Progenitor cell of endocrine pancreas (in vitro differentiated cells): ENCODE measurements at regions not wholly inside any gene's neighbourhood (a gene's known extent, or its start where the extent isn't known, plus 50 kb on each side); places are given as distances from the start of the nearest gene placed in this dataset.

Experiments
- DNase-seq: peaks from one replicate; pipeline ENCODE4 v3.0.0; 2021; ENCODE audit warnings: low spot score; ENCODE audit not compliant: unreplicated experiment
- H3K27ac Mint-ChIP-seq: 2 replicates; pipeline ENCODE4 v1.8.0; 2021; ENCODE audit warnings: mild to moderate bottlenecking, moderate library complexity, mixed read lengths
- H3K27me3 Mint-ChIP-seq: 2 replicates; pipeline ENCODE4 v1.8.0; 2021; ENCODE audit warnings: mixed read lengths
- H3K36me3 Mint-ChIP-seq: 2 replicates; pipeline ENCODE4 v1.8.0; 2022; ENCODE audit warnings: mixed read lengths; ENCODE audit not compliant: insufficient read depth
- H3K4me1 Mint-ChIP-seq: 2 replicates; pipeline ENCODE4 v1.8.0; 2021; ENCODE audit warnings: low read depth, mixed read lengths
- H3K4me3 Mint-ChIP-seq: 2 replicates; pipeline ENCODE4 v1.8.0; 2021; ENCODE audit warnings: low read depth, mild to moderate bottlenecking, moderate library complexity, mixed read lengths
- H3K9me3 Mint-ChIP-seq: 2 replicates; pipeline ENCODE4 v1.8.0; 2021; ENCODE audit warnings: low read depth, mixed read lengths
- TF ChIP-seq, protein P1 (sequence below): fragments of 200-600 bp; sonication (generic); IDR thresholded peaks from one replicate; pipeline ENCODE4 v1.5.0; 2021; ENCODE audit warnings: antibody characterized with exemption, mild to moderate bottlenecking; ENCODE audit not compliant: unreplicated experiment

DNA sequence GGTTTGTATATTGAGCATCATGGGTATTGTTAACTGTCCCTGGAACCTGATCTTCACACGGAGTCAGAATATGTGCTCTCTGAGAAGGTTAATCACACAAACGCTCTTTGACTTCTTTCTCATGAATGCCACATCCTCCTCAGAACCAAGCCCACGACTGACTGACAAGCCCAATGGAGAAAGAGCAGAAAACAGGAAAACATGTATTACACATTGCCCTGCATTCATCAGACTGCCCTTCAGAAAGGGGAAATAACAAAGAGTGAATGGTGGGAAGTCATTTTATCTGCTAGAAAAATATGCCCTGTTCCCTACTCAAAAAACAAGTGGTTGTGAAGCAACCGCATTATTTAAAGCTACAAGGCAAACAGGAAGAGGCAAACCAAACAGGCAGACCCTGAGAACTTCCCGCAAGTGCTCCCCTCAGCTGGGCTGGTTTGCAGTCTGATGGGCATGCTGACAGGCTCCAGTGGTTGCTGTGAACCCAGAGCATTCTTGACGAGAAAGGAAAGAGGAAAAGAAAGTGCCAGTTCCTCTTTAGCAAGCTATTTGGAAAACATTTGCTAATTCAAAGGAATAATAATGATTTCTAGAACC is 172.9 kb upstream of the SETBP1 start:
- TF ChIP-seq, protein P1, sequence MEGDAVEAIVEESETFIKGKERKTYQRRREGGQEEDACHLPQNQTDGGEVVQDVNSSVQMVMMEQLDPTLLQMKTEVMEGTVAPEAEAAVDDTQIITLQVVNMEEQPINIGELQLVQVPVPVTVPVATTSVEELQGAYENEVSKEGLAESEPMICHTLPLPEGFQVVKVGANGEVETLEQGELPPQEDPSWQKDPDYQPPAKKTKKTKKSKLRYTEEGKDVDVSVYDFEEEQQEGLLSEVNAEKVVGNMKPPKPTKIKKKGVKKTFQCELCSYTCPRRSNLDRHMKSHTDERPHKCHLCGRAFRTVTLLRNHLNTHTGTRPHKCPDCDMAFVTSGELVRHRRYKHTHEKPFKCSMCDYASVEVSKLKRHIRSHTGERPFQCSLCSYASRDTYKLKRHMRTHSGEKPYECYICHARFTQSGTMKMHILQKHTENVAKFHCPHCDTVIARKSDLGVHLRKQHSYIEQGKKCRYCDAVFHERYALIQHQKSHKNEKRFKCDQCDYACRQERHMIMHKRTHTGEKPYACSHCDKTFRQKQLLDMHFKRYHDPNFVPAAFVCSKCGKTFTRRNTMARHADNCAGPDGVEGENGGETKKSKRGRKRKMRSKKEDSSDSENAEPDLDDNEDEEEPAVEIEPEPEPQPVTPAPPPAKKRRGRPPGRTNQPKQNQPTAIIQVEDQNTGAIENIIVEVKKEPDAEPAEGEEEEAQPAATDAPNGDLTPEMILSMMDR: no peak
- DNase-seq: no peak
- Mint-ChIP-seq H3K9me3 (no peaks in the 10 kb centered on the region), H3K36me3 (no peaks in the 10 kb centered on the region), H3K4me3 (no peak overlapping the region), H3K27me3 (no peaks in the 10 kb centered on the region), H3K27ac (no peak overlapping the region), H3K4me1 (no peaks in the 10 kb centered on the region)

DNA sequence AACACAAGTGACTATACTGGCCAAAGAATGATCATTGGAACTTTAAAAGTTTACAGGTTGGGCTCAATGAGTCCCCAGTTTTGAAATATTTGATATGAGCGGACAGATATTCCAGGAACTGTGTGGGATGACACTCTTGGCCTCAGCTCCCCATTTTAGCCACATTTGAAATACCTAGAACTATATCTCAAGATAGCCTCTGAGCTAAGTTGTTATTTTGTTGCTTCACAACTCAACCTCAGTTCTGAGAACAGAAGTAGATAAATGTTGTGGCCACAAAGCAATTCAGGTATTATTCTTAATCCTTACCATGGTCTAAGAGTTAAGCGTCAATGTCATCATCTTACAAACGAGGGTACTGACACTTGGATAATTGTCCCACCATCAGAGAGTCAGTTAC is 172.2 kb upstream of the SETBP1 start:
- no peaks in the 10 kb centered on the region for H3K36me3 Mint-ChIP-seq
- H3K4me3 Mint-ChIP-seq: no peak overlapping the region
- TF ChIP-seq, protein P1: no peak
- no peaks in the 10 kb centered on the region for H3K27me3 Mint-ChIP-seq
- H3K27ac Mint-ChIP-seq: no peak overlapping the region
- no peak for DNase-seq
- no peaks in the 10 kb centered on the region for H3K4me1 Mint-ChIP-seq
- H3K9me3 Mint-ChIP-seq: no peaks in the 10 kb centered on the region

DNA sequence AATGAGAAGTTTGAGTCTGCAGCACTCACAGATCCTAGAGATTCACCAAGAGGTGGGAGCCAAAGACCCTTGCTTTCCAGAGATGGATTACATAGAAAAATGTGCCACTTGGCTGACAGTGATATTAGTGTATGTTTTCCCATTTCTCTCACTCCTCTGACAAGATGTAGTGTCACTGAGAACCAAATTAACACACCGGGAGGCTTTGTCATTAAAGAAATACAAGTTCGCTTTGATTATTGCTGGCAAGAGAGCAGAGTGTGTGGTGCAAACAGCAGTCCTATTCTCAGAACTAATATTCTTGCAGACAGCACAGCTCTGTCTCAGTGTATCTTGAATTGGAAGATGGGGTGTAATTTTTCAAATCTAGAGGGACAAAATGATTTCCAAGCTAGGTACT is 171.6 kb upstream of the SETBP1 start:
- Mint-ChIP-seq H3K27ac (no peak overlapping the region), H3K9me3 (no peaks in the 10 kb centered on the region), H3K4me3 (no peak overlapping the region), H3K36me3 (no peaks in the 10 kb centered on the region), H3K27me3 (no peaks in the 10 kb centered on the region), H3K4me1 (peaks cover 1% of the 10 kb centered on the region)
- DNase-seq: no peak
- TF ChIP-seq, protein P1: no peak

DNA sequence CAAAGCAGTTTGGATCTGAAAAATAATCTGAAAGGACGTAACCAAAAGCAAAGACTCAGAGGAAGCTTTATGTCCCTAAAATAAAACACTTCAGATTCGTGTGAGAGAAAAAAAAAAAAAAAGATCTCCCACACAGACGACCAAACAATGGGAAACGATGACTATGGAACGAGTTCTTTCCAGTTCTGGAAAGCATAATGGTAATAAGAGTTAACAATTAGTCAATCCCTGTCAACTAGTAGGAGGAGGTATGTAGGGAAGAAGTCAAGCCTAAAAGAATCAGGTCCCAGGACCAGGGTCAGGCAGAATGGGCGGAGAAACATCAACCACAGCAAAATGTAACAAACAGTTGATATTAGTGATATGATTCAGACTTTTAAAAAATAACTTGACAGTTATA is 170.3 kb upstream of the SETBP1 start:
- Mint-ChIP-seq H3K4me3 (no peak overlapping the region), H3K27me3 (no peaks in the 10 kb centered on the region), H3K9me3 (no peaks in the 10 kb centered on the region), H3K36me3 (no peaks in the 10 kb centered on the region), H3K27ac (no peak overlapping the region), H3K4me1 (peaks cover 1% of the 10 kb centered on the region)
- TF ChIP-seq, protein P1: no peak
- no peak for DNase-seq

DNA sequence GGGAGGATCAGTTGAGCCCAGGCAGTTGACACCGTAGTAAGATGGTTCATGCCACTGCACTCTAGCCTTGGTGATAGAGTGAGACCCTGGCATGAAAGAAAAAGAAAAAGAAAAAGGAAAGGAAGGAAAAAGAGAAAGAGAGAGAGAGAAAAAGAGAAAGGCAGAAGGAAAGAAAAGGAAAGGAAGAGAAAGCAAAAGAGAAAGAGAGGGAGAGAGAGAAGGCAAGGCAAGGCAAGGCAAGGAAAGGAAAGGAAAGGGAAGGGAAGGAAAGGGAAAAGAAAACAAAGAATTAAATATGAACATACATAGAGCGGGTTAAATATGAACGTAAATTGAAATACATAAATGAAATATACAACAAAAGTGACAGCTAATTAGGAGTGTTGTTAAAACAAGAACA is 167.5 kb upstream of the SETBP1 start:
- TF ChIP-seq, protein P1: no peak

More for the DNA sequence above, 167.5 kb upstream of the SETBP1 start:
- no peak overlapping the region for H3K27ac Mint-ChIP-seq
- H3K27me3 Mint-ChIP-seq: no peaks in the 10 kb centered on the region
- no peak overlapping the region for H3K4me3 Mint-ChIP-seq
- H3K4me1 Mint-ChIP-seq: peaks cover 1% of the 10 kb centered on the region
- no peaks in the 10 kb centered on the region for H3K36me3 Mint-ChIP-seq
- no peak for DNase-seq
- no peaks in the 10 kb centered on the region for H3K9me3 Mint-ChIP-seq
